GM19438 (cell line): ENCODE measurements at regions not wholly inside any gene's neighbourhood (a gene's known extent, or its start where the extent isn't known, plus 50 kb on each side); places are given as distances from the start of the nearest gene placed in this dataset.
"Not testable (repeated sequence)": the region's sequence is repeated elsewhere in the genome, so short reads cannot be mapped to it uniquely, and the experiment has no call there.

ENCODE experiments used
- ATAC-seq: cut with Tn5 transposase; IDR thresholded peaks from one replicate; pipeline ENCODE4 v1.9.1; 2021; ENCODE audit warnings: low read depth; ENCODE audit not compliant: unreplicated experiment

- ATAC-seq = no peak
These were observed 121.2 kb upstream of the FOXP2 start for GRCh38 chr7:114293289-114294012.

DNA sequence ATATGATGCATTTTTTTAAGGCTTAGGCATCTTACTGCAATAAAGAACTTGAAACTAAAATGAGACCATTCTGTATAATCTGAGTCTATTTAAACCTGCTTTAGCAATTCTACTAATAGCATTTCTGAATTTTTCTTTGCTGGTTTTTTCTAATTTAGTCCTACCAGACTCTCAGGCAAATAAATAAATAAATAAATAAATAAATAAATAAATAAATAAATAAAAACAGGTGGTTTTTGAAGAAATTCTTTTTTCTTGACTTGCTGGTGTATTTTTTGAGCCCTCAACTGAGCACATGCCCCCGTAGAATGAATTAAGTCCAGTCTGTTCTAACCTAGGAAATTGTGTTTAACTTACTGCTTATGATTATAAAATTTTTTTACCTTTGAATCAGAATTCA is 134.7 kb upstream of the FOXP2 start:
- ATAC-seq = no peak

- no peak for ATAC-seq
These were observed 141.4 kb upstream of the FOXP2 start for GRCh38 chr7:114273218-114273617.

DNA sequence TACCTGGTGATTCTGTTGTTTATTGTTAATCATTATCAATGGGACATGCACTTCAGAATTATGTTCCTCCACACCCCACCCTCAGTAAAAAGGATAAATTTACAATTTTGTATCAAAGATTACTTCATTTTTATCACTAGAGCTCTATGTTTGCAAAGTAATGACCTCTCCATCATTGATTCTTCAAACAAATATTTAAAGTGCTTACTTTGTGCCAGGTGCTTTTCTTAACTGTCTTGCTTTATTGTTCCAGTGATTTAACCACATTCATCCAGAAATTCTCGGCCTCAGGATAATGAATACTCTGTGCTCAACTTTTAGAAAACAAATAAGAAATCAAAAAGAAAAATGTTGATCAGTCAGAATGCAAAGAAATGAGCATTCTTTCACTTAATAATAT is 144.9 kb upstream of the FOXP2 start:
- no peak for ATAC-seq

GRCh38 chr7:114267550-114267949 is 147.1 kb upstream of the FOXP2 start:
- ATAC-seq = not testable (repeated sequence)

DNA sequence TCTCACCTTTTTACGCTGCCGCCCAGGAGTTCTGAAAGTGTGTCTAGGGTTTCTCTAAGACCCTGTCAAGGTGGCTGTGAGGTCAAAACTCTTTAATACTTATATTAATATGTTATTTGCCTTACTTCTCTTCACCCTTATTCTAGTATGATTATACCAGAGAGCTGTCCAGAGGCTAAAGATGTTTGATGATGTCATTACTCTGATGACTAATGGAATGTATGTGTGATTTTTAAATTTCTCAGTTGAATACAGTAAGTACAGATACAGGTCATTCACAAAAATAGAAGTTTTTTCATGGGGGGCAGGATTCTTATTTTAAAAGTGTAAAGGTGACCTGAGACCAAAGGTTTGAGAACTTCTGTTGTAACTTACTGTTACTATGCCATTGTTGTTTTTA is 150.6 kb upstream of the FOXP2 start:
- no peak for ATAC-seq

- ATAC-seq = no peak
These were observed 151.4 kb upstream of the FOXP2 start for GRCh38 chr7:114263219-114263618.

DNA sequence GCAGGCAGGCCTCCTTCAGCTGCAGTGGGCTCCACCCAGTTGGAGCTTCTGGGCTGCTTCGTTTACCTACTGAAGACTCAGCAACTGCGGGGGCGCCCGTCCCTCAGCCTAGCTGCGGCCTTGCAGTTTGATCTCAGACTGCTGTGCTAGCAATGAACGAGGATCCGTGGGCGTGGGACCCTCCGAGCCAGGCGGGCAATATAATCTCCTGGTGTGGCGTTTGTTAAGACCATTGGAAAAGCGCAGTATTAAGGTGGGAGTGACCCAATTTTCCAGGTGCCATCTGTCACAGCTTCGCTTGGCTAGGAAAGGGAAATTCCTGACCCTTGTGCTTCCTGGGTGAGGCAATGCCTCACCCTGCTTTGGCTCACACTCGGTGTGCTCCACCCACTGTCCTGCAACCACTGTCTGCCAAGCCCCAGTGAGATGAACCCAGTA is 159.2 kb upstream of the FOXP2 start:
- ATAC-seq = no peak

DNA sequence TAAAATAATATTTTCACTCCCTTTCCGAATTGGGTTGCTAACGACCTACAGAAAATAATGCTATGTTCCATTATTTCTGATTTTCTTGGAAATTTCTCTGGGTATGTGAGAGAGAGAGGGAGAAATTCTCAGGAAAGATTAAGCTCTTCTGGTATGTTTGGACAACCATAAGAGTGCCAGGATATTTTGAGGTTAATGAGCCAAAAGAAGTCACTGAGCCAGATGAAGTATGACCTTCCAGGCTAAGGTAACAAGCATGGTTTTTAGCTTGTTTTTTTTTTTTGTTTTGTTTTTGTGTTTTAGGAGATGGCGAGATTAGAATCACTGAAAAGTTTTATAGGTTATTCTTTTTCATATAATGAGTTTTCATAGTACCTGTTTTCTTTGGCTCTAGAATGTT is 171.0 kb upstream of the FOXP2 start:
- ATAC-seq = no peak

DNA sequence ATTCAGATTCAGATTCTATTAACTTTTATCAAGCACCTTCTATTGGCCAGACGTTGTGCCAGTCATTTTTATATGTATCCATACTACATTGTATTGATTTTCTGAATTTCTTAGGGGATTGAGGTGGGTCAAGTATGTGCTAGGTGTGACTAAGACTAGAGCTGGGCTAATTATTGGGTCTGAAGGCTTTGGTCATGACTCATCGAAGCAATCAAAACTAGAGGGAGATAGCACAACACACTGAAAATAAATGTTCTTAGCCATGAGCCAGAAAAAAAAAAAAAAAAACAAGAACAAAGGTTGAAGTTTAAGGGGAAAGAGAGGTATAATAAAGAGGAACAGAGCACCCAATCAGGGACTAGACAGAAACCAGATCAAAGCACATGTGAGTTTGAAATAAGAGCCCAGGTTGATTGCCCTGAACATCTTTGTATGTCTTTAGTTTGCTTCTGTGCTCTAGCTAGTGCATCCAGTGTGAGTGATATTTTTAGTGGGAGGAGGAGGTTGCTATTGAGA is 171.6 kb upstream of the FOXP2 start:
- ATAC-seq = no peak

DNA sequence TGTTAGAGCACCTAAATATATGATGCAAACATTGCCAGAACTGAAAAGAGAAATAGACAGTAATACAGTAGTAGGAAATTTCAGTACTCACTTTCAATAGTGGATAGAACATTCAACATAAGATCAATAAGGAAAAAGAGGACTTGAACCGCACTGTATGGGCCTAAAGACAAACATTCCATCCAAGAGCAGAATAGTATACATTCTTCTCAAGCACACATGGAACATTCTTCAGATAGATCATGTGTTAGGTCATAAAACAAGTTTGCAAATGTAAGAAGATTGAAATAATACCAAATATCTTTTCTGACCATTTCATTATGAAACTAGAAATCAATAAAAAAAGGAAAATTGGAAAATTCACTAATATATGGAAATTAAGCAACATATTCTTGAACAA is 185.4 kb upstream of the FOXP2 start:
- ATAC-seq = no peak

DNA sequence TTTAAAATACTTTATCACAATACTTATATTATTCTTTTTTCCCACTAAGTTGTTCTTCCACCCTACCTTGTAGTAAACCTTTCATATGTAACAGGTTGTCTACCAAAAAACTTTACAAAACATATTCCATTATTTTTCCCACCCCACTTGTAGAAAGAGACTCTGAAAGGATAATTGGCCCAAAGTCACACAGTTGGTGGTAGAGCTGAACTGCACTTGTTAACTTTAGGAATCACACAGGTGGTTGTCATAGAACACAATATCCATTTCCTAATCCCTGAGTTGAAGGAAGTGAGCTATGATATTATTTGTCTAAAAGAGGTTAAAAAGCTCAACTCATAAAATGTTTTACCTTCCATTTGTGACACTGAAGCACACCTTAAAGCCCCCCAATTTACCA is 188.8 kb upstream of the FOXP2 start:
- no peak for ATAC-seq

GRCh38 chr7:114218283-114218682 is 196.3 kb upstream of the FOXP2 start:
- ATAC-seq = no peak

- ATAC-seq = no peak
These were observed 197.4 kb upstream of the FOXP2 start for GRCh38 chr7:114217026-114217806.

- no peak for ATAC-seq
These were observed 200.1 kb upstream of the FOXP2 start for GRCh38 chr7:114214466-114214865.

DNA sequence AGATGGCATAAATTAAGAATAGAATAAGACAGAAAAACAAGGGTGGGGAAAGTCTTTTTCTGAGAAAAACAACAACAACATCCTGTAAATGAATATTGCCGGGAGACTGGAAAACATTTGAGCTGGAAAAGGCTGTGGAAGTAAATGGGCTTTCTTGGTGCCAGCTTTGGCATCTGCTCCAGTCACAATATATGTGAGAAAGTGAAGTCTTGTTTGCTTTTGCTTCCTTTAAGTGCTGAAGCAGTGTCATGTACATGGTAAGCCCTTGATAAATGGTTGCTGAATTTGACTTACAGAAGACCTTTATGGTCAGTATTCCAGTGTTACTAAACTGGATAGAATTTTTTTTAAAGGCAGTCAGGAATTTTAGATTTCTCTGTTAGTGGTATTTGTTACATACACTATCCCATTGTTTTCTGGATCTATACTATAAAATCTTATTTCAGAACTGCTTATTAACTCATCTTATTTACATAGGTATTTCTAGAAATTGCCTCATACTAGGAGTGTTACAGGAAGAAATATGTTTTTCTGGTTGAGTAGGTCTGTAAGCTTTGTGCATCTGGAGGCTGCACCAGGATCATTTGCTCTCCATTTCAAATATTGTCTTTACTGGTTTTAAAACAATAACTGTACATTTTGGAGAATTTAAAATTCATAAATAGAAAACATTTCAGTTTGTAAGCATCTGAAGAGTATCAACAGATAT is 201.7 kb upstream of the FOXP2 start:
- no peak for ATAC-seq

DNA sequence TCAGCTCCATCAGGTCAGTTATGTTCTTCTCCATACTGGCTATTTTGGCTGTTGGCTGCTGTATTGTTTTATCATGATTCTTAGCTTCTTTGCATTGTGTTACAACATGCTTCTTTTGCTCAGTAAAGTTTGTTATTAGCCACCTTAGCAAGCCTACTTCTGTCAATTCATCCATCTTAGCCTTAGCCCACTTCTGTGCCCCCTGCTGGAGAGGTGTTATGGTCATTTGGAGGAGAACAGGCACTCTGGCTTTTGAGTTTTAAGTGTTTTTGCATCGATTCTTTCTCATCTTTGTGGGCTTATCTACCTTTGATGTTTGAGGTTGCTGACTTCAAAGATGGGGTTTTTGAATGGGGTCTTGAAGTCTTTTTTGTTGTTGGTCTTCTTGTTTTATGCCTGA is 204.6 kb upstream of the FOXP2 start:
- ATAC-seq = no peak

- ATAC-seq = no peak
These were observed 207.9 kb upstream of the FOXP2 start for GRCh38 chr7:114206688-114207087.

- no peak for ATAC-seq
These were observed 218.1 kb upstream of the FOXP2 start for GRCh38 chr7:114196517-114196916.

DNA sequence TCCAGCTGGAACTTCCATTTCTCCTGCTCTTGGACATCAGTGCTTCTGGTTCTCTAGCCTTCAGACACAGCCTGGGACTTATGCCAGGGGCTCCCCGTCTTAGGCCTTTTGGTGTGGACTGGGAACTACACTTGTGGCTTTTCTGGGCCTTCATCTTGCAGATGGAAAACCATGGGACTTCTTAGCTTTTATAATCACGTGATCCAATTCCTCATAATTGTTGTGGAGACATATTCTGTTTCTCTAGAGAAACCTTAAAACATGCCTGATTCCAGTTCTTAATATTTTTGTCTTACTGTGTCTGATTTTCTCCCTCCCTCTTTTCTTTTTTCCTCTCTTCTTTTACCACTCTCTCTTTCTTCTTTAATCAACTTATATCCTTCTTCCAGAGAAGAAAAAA is 224.2 kb upstream of the FOXP2 start:
- ATAC-seq = no peak
